HG03175 (cell line): ENCODE measurements at regions not wholly inside any gene's neighbourhood (a gene's known extent, or its start where the extent isn't known, plus 50 kb on each side); places are given as distances from the start of the nearest gene placed in this dataset.
"Not testable (repeated sequence)": the region's sequence is repeated elsewhere in the genome, so short reads cannot be mapped to it uniquely, and the experiment has no call there.

ENCODE experiments used
- ATAC-seq: cut with Tn5 transposase; IDR thresholded peaks from one replicate; pipeline ENCODE4 v1.9.1; 2021; ENCODE audit warnings: mild to moderate bottlenecking, moderate library complexity; ENCODE audit not compliant: unreplicated experiment

DNA sequence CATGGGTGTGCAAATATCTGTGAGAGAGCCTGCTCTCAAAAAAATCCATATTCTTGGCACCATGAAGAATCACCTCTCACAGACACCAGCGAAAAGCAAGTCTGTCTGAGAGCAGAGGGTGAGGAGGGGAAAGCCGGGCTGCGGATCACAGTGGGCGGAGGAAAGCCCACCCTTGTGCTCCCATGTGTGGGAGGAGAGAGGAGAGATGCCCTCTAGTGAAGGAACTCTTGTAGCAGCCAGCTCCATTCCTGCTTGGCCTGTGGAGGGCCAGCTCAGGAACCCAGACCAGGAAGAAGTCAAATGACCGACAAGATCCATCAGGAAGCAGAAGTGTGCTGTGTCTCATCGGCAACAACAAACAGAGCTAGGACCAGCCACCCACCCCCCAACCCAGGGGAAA is 321.7 kb upstream of the PLGLB1 start:
- not testable (repeated sequence) for ATAC-seq

- not testable (repeated sequence) for ATAC-seq
Observed at GRCh38 chr2:87345283-87345682, 323.6 kb upstream of the PLGLB1 start.

GRCh38 chr2:87348556-87348955 is 326.9 kb upstream of the PLGLB1 start:
- ATAC-seq, result not testable (repeated sequence)

- ATAC-seq, result not testable (repeated sequence)
Observed at GRCh38 chr2:87349006-87349405, 327.4 kb upstream of the PLGLB1 start.

DNA sequence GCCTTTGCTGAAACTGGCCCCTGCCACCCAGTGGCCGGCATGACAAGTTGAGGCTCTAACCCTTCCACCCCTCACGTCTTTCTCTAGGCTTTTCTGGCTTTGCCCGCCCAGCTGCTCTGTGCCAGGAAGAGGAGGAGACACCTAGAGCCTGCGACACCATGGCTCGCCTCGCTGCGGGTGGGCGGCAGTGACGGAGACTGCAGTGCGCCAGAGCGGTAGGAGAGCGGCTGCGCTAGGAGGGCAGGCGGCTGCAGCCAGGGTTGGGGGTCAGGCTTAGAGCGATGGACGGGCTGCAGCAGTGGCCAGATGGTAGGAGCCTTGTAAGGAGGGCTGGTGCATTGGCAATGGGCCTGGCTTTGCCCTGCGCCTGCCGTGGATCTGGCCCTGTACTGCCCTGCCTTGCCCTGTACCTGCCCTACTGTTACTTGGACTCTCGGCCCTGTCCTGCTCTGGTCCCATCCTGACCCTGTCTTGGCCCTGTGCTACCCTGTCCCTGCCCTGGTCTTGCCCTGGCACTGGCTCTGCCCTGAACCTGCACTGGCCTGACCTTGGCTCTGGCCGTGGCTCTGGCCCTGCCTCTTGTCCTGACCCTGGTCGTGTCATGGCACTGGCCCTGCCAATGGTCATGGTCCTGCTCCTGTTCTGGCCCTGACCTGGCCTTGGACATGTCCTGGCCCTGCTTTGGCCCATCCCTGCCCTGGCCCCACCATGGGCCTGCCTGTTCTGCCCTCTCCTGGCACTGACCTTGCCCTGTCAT is 330.7 kb upstream of the PLGLB1 start:
- ATAC-seq, result not testable (repeated sequence)

- ATAC-seq, result not testable (repeated sequence)
Observed at GRCh38 chr2:87353408-87353807, 331.8 kb upstream of the PLGLB1 start.

DNA sequence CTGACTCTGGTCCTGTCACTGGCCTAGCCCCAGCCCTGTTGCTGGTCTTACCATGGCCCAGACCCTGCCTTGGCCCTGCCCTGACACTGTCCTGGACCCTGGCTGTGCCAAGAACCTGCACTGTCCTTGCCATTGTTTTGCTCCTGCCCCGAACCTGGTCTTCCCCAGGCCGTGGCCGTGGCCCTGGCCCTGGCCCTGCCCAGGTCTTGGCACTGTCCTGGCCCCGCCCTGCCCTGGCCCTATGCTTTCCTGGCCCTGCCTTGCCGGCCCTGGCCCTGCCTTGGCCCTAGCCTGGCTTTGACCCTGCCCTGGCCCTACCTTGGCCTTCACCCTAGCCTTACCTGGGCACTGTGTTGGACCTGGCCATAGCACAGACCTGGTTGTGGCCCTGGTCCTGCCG is 332.5 kb upstream of the PLGLB1 start:
- ATAC-seq, result not testable (repeated sequence)

DNA sequence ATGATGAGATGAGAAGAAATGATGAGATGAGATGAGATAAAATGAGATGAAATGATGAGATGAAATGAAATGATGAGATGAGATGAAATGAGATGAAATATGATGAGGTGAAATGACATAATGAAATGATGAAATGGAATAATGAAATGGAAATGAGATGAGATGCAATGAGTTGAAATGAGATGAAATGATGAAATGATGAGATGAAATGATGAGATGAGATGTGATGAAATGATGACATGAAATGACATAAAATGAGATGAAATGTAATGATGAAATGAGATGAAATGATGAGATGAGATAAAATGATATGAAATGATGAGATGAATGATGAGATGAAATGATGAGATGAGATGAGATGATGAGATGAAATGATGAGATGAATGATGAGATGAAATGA is 338.6 kb upstream of the PLGLB1 start:
- ATAC-seq, result not testable (repeated sequence)

GRCh38 chr2:87360927-87361326 is 339.3 kb upstream of the PLGLB1 start:
- ATAC-seq, result not testable (repeated sequence)

DNA sequence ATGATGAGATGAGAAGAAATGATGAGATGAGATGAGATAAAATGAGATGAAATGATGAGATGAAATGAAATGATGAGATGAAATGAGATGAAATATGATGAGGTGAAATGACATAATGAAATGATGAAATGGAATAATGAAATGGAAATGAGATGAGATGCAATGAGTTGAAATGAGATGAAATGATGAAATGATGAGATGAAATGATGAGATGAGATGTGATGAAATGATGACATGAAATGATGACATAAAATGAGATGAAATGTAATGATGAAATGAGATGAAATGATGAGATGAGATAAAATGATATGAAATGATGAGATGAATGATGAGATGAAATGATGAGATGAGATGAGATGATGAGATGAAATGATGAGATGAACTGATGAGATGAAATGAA is 340.2 kb upstream of the PLGLB1 start:
- ATAC-seq, result not testable (repeated sequence)

- not testable (repeated sequence) for ATAC-seq
Observed at GRCh38 chr2:87364379-87364778, 342.7 kb upstream of the PLGLB1 start.

DNA sequence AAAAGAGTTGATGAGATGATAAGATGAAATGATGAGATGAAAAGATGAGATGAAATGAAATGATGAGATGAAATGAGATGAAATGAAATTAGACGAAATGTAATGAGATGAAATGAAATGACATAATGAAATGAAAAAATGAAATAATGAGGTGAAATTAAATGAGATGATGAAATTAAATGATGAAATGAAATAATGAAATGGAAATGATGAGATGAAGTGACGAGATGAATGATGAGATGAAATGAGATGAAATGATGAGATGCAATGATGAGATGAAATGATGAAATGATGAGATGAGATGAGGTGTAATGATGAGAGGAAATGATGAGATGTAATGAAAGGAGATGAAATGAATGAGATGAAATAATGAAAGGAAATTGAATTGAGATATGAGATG is 343.4 kb upstream of the PLGLB1 start:
- not testable (repeated sequence) for ATAC-seq

- ATAC-seq, result not testable (repeated sequence)
Observed at GRCh38 chr2:87386063-87386560, 361.8 kb upstream of the PLGLB2 start.

GRCh38 chr2:87395784-87396183 is 352.1 kb upstream of the PLGLB2 start:
- ATAC-seq, result not testable (repeated sequence)

- ATAC-seq, result not testable (repeated sequence)
Observed at GRCh38 chr2:87396551-87397265, 351.2 kb upstream of the PLGLB2 start.

DNA sequence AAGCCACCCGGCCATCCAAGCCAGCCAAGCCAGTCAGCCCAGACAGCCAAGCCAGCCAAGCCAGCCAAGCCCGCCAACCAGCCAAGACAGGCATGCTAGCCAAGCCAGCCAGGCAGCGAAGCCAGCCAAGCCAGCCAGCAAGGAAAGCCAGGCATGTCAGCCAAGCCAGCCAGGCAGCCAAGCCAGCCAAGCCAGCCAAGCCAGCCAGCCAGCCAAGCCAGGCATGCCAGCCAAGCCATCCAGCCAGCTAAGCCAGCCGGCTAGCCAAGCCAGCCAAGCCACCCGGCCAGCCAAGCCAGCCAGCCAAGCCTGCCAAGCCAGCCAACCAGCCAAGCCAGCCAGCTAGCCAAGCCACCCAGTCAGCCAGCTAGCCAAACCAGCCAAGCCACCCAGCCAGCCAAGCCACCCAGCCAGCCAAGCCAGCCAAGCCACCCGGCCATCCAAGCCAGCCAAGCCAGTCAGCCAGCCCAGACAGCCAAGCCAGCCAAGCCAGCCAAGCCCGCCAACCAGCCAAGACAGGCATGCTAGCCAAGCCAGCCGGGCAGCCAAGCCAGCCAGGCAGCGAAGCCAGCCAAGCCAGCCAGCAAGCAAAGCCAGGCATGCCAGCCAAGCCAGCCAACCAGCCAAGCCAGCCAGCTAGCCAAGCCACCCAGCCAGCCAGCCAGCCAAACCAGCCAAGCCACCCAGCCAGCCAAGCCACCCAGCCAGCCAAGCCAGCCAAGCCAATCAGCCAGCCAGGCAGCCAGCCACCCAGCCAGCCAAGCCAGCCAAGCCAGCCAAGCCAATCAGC is 350.4 kb upstream of the PLGLB2 start:
- ATAC-seq, result not testable (repeated sequence)

GRCh38 chr2:87398567-87399305 is 349.2 kb upstream of the PLGLB2 start:
- ATAC-seq, result not testable (repeated sequence)

DNA sequence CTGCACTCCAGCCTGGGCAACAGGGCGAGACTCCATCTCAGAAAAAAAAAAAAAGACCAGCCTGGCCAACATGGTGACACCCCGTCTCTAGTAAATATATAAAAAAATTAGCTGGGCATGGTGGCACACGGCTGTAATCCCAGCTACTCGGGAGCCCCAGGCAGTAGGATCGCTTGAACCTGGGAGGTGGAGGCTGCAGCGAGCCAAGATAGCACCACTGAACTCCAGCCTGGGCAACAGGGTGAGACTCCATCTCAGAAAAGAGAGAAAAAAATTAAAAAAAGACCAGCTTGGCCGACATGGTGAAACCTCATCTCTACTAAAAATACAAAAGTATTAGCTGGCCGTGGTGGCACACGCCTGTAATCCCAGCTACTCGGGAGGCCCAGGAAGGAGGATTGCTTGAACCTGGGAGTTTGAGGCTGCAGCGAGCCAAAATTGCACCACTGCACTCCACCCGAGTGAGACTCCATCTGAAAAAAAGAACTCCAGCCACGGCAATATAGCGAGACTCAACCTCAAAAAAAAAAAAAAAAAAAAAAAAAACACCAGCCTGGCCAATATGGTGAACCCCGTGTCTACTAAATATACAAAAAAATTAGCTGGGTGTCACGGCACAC is 346.1 kb upstream of the PLGLB2 start:
- no peak for ATAC-seq

GRCh38 chr2:87403893-87404175 is 344.1 kb upstream of the PLGLB2 start:
- no peak for ATAC-seq
